Upper lobe of left lung (tissue), 6 donors: ENCODE measurements at regions not wholly inside any gene's neighbourhood (a gene's known extent, or its start where the extent isn't known, plus 50 kb on each side); places are given as distances from the start of the nearest gene placed in this dataset.

Experiments
- ATAC-seq, 2 donors: fragments of 200-7000 bp; cut with Tn5 transposase; one replicate each; pipeline ENCODE4 v1.9.1; 2022; ENCODE audit warnings: mild to moderate bottlenecking in 2 of 2, moderate library complexity in 2 of 2; ENCODE audit not compliant: low FRiP score in 2 of 2
- DNase-seq, 2 donors: peaks; one replicate each; pipeline ENCODE4 v3.0.0-alpha.2; 2019 to 2020
- H3K27ac ChIP-seq, 4 donors: fragments of 200-600 bp; sonication (generic); one replicate each; pipeline ENCODE4 v1.5.1; 2016 to 2019
- H3K27me3 ChIP-seq, 4 donors: fragments of 200-600 bp; sonication (generic); one replicate each; pipeline ENCODE4 v1.5.1; 2017 to 2019
- H3K36me3 ChIP-seq, 4 donors: fragments of 200-600 bp; sonication (generic); one replicate each; pipeline ENCODE4 v1.5.1; 2016 to 2019
- H3K4me1 ChIP-seq, 4 donors: fragments of 200-600 bp; sonication (generic); one replicate each; pipeline ENCODE4 v1.5.1; 2018 to 2019
- H3K4me3 ChIP-seq, 4 donors: fragments of 200-600 bp; sonication (generic); one replicate each; pipeline ENCODE4 v1.5.1; 2017 to 2019; ENCODE audit warnings: mild to moderate bottlenecking in 2 of 4, moderate library complexity in 1 of 4
- H3K9me3 ChIP-seq, 4 donors: fragments of 200-600 bp; sonication (generic); one replicate each; pipeline ENCODE4 v1.5.1; 2018 to 2019
- EP300 ChIP-seq, 4 donors: sonication (generic); formaldehyde crosslinking; IDR thresholded peaks; one replicate each; pipeline ENCODE4 v1.5.1; 2017; ENCODE audit warnings: antibody characterized with exemption in 4 of 4, control low read depth in 2 of 4
- POLR2A ChIP-seq, 4 donors: fragments of 450-650 bp; IDR thresholded peaks; one replicate each; pipeline ENCODE4 v1.5.1; 2016 to 2017; ENCODE audit warnings: antibody characterized with exemption in 4 of 4, mild to moderate bottlenecking in 2 of 4
- POLR2AphosphoS5 ChIP-seq, 2 donors: sonication (generic); formaldehyde crosslinking; IDR thresholded peaks; one replicate each; pipeline ENCODE4 v1.5.1; 2017; ENCODE audit warnings: antibody characterized with exemption in 2 of 2
- WGBS, 2 donors: methylation state at CpG; one replicate each; pipeline ENCODE4 v1.1.5; 2017 to 2018; 5-methylcytosine and 5-hydroxymethylcytosine counted together
- TF ChIP-seq, protein P1 (sequence below), 6 experiments: fragments of 450-650 bp in 4 of 6; fragments of 200-600 bp in 2 of 6; sonication (generic) in 2 of 6; IDR thresholded peaks; one replicate each; pipeline ENCODE4 v1.5.1; 2016 to 2019; ENCODE audit warnings: antibody characterized with exemption in 6 of 6
- donor health status: DM: no; HTN: no; CAD: no; lungs with moderate emphysema.
- donor health status: DM: no; HTN: yes; CAD: no; lungs with severe emphysema.

DNA sequence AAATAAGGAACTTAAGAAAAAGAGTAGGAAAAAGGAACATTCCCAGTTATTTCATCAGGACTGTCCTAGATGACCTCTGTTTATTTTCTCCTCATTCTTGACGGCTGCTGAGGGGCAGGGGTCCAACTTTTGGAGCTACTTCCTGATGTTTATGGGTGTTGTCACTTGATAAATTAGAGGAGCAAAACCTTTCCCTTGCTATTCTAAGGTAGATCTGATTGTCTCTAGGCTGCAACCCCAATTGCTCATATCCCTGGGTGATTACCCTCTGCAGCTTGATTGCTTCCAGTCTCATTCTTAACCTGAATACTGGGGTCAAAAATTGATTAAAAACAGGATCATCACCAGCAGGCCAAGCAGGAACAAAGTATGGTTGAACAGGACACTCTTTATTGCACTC is 311.0 kb upstream of the NDN start:
- no peaks in the 10 kb centered on the region for H3K36me3 ChIP-seq
- peaks cover 0 to 21% (median 4%) of the 10 kb centered on the region in 4 donors for H3K9me3 ChIP-seq
- WGBS, 2 donors = 44 to 63% methylated on average over 1 of the region's 1 CpG
- no peak for ATAC-seq
- no peak overlapping the region for H3K4me3 ChIP-seq
- TF ChIP-seq POLR2A (IDR thresholded peaks at IDR 0.05) = no peak
- TF ChIP-seq EP300 (IDR thresholded peaks at IDR 0.05) = no peak
- no peak for TF ChIP-seq POLR2AphosphoS5 (IDR thresholded peaks at IDR 0.05)
- TF ChIP-seq, protein P1, sequence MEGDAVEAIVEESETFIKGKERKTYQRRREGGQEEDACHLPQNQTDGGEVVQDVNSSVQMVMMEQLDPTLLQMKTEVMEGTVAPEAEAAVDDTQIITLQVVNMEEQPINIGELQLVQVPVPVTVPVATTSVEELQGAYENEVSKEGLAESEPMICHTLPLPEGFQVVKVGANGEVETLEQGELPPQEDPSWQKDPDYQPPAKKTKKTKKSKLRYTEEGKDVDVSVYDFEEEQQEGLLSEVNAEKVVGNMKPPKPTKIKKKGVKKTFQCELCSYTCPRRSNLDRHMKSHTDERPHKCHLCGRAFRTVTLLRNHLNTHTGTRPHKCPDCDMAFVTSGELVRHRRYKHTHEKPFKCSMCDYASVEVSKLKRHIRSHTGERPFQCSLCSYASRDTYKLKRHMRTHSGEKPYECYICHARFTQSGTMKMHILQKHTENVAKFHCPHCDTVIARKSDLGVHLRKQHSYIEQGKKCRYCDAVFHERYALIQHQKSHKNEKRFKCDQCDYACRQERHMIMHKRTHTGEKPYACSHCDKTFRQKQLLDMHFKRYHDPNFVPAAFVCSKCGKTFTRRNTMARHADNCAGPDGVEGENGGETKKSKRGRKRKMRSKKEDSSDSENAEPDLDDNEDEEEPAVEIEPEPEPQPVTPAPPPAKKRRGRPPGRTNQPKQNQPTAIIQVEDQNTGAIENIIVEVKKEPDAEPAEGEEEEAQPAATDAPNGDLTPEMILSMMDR (IDR thresholded peaks at IDR 0.05) = no peak
- no peaks in the 10 kb centered on the region for H3K4me1 ChIP-seq
- H3K27me3 ChIP-seq = no peaks in the 10 kb centered on the region
- no peak for DNase-seq
- H3K27ac ChIP-seq = no peak overlapping the region

DNA sequence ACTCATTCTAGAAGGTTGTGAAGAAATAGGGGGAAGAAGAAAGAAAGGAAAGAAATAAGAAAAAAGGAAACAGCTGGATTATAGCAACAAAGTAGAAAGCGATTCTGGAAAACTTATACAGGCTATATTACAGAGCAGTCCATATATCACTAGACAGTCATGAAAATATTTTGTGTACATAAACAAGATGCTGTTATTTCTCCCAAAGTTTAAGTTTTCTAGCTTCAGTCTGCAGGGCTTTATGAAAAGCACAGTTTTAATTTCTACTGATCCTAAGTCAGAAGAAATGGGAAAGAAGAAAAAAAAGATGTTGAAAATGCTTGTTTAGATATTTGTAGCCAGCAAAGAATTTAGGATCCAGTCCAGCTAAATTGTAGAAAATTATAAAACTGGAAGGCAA is 321.4 kb upstream of the NDN start:
- Histone ChIP-seq H3K27me3 (no peaks in the 10 kb centered on the region), H3K4me3 (no peak overlapping the region), H3K36me3 (no peaks in the 10 kb centered on the region), H3K27ac (no peak overlapping the region), H3K4me1 (no peaks in the 10 kb centered on the region), H3K9me3 (no peaks in the 10 kb centered on the region)
- WGBS, 2 donors = 43 to 78% methylated on average over 1 of the region's 1 CpG
- no peak for ATAC-seq
- TF ChIP-seq, protein P1 (IDR thresholded peaks at IDR 0.05) = no peak
- TF ChIP-seq POLR2A (IDR thresholded peaks at IDR 0.05) (no peak), EP300 (IDR thresholded peaks at IDR 0.05) (no peak), POLR2AphosphoS5 (IDR thresholded peaks at IDR 0.05) (no peak)
- no peak for DNase-seq

DNA sequence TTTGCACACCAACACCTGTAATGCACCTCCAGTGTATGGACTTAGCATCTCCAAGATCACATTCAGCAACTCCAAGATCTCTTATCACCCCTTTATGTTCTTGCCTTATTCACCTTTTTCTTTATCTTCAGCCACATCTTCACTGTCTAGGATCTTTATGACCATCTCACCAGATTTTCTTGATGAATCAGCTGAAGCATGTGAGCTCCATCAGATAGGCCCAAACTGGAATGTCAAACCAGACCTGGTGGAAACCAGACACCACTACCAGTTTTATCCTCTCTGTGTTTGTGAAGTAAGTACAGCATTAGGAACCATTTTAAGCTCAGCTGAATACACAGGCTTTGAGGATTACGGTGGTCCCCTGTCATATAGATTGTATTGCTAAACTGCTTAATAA is 330.4 kb upstream of the NDN start:
- Histone ChIP-seq H3K4me1 (no peaks in the 10 kb centered on the region), H3K36me3 (no peaks in the 10 kb centered on the region), H3K27me3 (no peaks in the 10 kb centered on the region), H3K9me3 (no peaks in the 10 kb centered on the region), H3K4me3 (no peak overlapping the region), H3K27ac (no peak overlapping the region)
- DNase-seq (no peak), ATAC-seq (no peak)
- WGBS, 2 donors = 75 to 82% methylated on average over 1 of the region's 1 CpG
- TF ChIP-seq, protein P1 (IDR thresholded peaks at IDR 0.05) = no peak
- TF ChIP-seq EP300 (IDR thresholded peaks at IDR 0.05) (no peak), POLR2A (IDR thresholded peaks at IDR 0.05) (no peak), POLR2AphosphoS5 (IDR thresholded peaks at IDR 0.05) (no peak)

- H3K27ac ChIP-seq = no peak overlapping the region
- no peak overlapping the region for H3K4me3 ChIP-seq
- H3K9me3 ChIP-seq = peaks cover 0 to 8% (median 5%) of the 10 kb centered on the region in 4 donors
- H3K36me3 ChIP-seq = no peaks in the 10 kb centered on the region
- TF ChIP-seq POLR2A (IDR thresholded peaks at IDR 0.05) (no peak), POLR2AphosphoS5 (IDR thresholded peaks at IDR 0.05) (no peak), EP300 (IDR thresholded peaks at IDR 0.05) (no peak)
- TF ChIP-seq, protein P1 (IDR thresholded peaks at IDR 0.05) = no peak
- no peaks in the 10 kb centered on the region for H3K4me1 ChIP-seq
- H3K27me3 ChIP-seq = no peaks in the 10 kb centered on the region
- ATAC-seq (no peak), DNase-seq (no peak)
- 11 to 61% methylated on average over 1 of the region's 1 CpG for WGBS, 2 donors
Measured at GRCh38 chr15:24039683-24040082, 352.6 kb upstream of the NDN start.

DNA sequence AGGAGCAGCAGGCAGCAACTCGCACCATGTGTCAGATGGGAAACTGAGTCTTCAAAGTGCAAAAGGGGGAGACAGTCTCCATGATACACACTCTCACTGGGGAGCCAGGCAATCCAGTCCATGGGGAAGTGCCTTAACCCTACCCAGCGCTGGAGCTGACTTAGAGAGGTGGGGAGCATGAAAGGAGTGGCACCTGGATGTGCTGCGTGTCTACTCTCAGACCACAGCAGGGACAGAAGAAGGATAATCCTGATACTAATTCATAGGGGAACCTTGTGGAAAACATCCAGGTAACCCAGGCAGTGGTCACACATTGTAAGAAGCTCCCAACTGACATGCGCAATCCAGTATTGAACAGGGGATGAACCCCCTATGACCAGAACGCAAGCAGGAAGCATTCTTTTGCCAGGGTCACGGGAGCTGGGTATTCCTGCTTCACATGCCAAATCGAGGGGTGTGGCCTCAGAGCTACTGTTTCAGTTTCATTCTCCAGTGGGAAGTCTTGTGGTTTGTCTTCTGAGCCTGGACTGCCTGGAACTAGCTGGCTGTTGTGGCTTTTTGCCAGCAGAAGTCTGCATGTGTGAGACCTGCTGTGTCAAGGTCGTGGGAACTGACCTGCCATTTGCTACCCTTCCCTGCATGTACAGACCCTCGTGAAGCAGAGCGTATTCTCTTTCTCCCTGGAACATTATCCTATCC is 367.6 kb upstream of the NDN start:
- DNase-seq (no peak), ATAC-seq (no peak)
- no peak overlapping the region for H3K27ac ChIP-seq
- peak overlapping the region in 1 of 4 donors; percentile 7 for H3K4me3 ChIP-seq
- 60 to 66% methylated on average over 8 to 10 of the region's 10 CpGs for WGBS, 2 donors
- no peaks in the 10 kb centered on the region for H3K27me3 ChIP-seq
- no peaks in the 10 kb centered on the region for H3K9me3 ChIP-seq
- TF ChIP-seq, protein P1 (IDR thresholded peaks at IDR 0.05) = no peak
- TF ChIP-seq POLR2AphosphoS5 (IDR thresholded peaks at IDR 0.05) = no peak
- no peak for TF ChIP-seq EP300 (IDR thresholded peaks at IDR 0.05)
- no peak for TF ChIP-seq POLR2A (IDR thresholded peaks at IDR 0.05)
- H3K4me1 ChIP-seq = no peaks in the 10 kb centered on the region
- H3K36me3 ChIP-seq = no peaks in the 10 kb centered on the region
